ENCODE measurements at regions not wholly inside any gene's neighbourhood (a gene's known extent, or its start where the extent isn't known, plus 50 kb on each side); places are given as distances from the start of the nearest gene placed in this dataset.

DNA sequence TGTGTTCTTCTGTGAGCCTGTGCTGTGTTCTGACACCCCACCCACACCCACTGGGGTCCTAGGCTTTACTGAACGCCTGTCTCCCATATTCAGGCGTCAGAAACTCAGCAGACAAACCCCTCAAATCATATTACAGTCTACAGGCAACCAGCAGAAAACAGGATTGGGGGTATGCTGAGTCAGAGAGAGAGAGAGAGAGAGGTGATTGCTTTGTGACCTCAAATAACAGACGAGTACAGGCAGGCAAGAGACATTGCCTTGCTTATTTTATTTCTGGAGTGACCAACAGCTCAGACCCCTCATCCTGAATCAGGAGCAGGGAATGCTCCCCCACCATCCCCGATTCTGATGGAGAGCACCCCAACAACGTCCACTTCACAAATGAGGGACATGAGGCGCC is 473.9 kb downstream of the PMP22 start:
- TF ChIP-seq, protein P1, sequence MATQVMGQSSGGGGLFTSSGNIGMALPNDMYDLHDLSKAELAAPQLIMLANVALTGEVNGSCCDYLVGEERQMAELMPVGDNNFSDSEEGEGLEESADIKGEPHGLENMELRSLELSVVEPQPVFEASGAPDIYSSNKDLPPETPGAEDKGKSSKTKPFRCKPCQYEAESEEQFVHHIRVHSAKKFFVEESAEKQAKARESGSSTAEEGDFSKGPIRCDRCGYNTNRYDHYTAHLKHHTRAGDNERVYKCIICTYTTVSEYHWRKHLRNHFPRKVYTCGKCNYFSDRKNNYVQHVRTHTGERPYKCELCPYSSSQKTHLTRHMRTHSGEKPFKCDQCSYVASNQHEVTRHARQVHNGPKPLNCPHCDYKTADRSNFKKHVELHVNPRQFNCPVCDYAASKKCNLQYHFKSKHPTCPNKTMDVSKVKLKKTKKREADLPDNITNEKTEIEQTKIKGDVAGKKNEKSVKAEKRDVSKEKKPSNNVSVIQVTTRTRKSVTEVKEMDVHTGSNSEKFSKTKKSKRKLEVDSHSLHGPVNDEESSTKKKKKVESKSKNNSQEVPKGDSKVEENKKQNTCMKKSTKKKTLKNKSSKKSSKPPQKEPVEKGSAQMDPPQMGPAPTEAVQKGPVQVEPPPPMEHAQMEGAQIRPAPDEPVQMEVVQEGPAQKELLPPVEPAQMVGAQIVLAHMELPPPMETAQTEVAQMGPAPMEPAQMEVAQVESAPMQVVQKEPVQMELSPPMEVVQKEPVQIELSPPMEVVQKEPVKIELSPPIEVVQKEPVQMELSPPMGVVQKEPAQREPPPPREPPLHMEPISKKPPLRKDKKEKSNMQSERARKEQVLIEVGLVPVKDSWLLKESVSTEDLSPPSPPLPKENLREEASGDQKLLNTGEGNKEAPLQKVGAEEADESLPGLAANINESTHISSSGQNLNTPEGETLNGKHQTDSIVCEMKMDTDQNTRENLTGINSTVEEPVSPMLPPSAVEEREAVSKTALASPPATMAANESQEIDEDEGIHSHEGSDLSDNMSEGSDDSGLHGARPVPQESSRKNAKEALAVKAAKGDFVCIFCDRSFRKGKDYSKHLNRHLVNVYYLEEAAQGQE (IDR thresholded peaks at IDR 0.05; ENCODE audit: low read depth) = no peak
- TF ChIP-seq TCF12 (IDR thresholded peaks at IDR 0.05; ENCODE audit: low read depth) (no peak), NFIC (IDR thresholded peaks at IDR 0.05) (no peak), FOXM1 (IDR thresholded peaks at IDR 0.05; ENCODE audit: borderline replicate concordance, low read depth) (no peak), RAD21 (IDR thresholded peaks at IDR 0.05; ENCODE audit: low read depth) (no peak), CREB1 (IDR thresholded peaks at IDR 0.05; ENCODE audit: low read depth) (no peak), EP300 (IDR thresholded peaks at IDR 0.05; ENCODE audit: borderline replicate concordance) (no peak)
- TF ChIP-seq, protein P2, sequence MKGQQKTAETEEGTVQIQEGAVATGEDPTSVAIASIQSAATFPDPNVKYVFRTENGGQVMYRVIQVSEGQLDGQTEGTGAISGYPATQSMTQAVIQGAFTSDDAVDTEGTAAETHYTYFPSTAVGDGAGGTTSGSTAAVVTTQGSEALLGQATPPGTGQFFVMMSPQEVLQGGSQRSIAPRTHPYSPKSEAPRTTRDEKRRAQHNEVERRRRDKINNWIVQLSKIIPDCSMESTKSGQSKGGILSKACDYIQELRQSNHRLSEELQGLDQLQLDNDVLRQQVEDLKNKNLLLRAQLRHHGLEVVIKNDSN (IDR thresholded peaks at IDR 0.05) = no peak
- TF ChIP-seq, protein P3, sequence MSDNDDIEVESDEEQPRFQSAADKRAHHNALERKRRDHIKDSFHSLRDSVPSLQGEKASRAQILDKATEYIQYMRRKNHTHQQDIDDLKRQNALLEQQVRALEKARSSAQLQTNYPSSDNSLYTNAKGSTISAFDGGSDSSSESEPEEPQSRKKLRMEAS (IDR thresholded peaks at IDR 0.05) = no peak

Data from Ishikawa (cell line).